PC-3 (cell line): ENCODE measurements at regions not wholly inside any gene's neighbourhood (a gene's known extent, or its start where the extent isn't known, plus 50 kb on each side); places are given as distances from the start of the nearest gene placed in this dataset.

Experiments
- ATAC-seq: fragments of 200-7000 bp; cut with Tn5 transposase; 2 replicates; pipeline ENCODE4 v1.9.1; 2020; ENCODE audit warnings: mild to moderate bottlenecking, moderate library complexity
- BruUV-seq: library from RNA; stranded (reverse); fragments of 400-500 nt; replicated peaks from 2 replicates; lab custom pipeline; 2021; lab: Mats Ljungman, UMichigan
- CTCF ChIA-PET: fragments of 300-600 bp; sonication (Branson Sonifier 250); formaldehyde crosslinking; loops from one replicate; lab custom pipeline; 2022; ENCODE audit warnings: antibody characterized with exemption; lab: Charles Lee
- POLR2A ChIA-PET: fragments of 300-600 bp; sonication (Branson Sonifier 250); formaldehyde crosslinking; loops from one replicate; lab custom pipeline; 2022; ENCODE audit warnings: antibody characterized with exemption; ENCODE audit not compliant: unreplicated experiment; lab: Charles Lee
- DNase-seq: peaks from one replicate; pipeline ENCODE4 v3.0.0-alpha.2; 2015
- H2AFZ ChIP-seq: fragments of 300-600 bp; sonication (generic); 2 replicates; pipeline ENCODE4 v1.6.0; 2016; ENCODE audit warnings: antibody characterized with exemption, low read length
- H3F3A ChIP-seq: fragments of 300-600 bp; sonication (generic); one replicate; pipeline ENCODE4 v1.6.0; 2017; ENCODE audit warnings: antibody characterized with exemption, low read length, control low read depth, mild to moderate bottlenecking; ENCODE audit not compliant: unreplicated experiment
- H3K27ac ChIP-seq: fragments of 300-600 bp; sonication (generic); 2 replicates; pipeline ENCODE4 v1.5.1; 2016; ENCODE audit warnings: mild to moderate bottlenecking, low read length
- H3K27me3 ChIP-seq: fragments of 300-600 bp; sonication (generic); 2 replicates; pipeline ENCODE4 v1.6.1; 2016; ENCODE audit warnings: low read length, mixed read lengths
- H3K36me3 ChIP-seq: fragments of 300-600 bp; sonication (generic); 2 replicates; pipeline ENCODE4 v1.6.1; 2016; ENCODE audit warnings: low read depth, mixed run types, low read length, mixed read lengths
- H3K4me1 ChIP-seq: fragments of 300-600 bp; sonication (generic); 2 replicates; pipeline ENCODE4 v1.5.1; 2016; ENCODE audit warnings: low read length; ENCODE audit not compliant: insufficient read depth
- H3K4me2 ChIP-seq: fragments of 300-600 bp; sonication (generic); 2 replicates; pipeline ENCODE4 v1.6.0; 2016; ENCODE audit warnings: low read length
- H3K4me3 ChIP-seq: fragments of 300-600 bp; sonication (generic); 2 replicates; pipeline ENCODE4 v1.5.1; 2016; ENCODE audit warnings: mild to moderate bottlenecking, low read length, mixed read lengths
- H3K79me2 ChIP-seq: fragments of 300-600 bp; sonication (generic); 2 replicates; pipeline ENCODE4 v1.6.1; 2017; ENCODE audit warnings: low read length, mixed read lengths
- H3K9ac ChIP-seq: fragments of 300-600 bp; sonication (generic); 2 replicates; pipeline ENCODE4 v1.6.0; 2016; ENCODE audit warnings: mild to moderate bottlenecking, low read length
- H3K9me2 ChIP-seq: fragments of 300-600 bp; sonication (generic); replicated peaks from 2 replicates; pipeline ENCODE4 v1.6.1; 2016; ENCODE audit warnings: mixed run types, low read length, mixed read lengths
- H3K9me3 ChIP-seq: fragments of 300-600 bp; sonication (generic); 2 replicates; pipeline ENCODE4 v1.6.1; 2016; ENCODE audit warnings: low read length, mixed read lengths
- H4K20me1 ChIP-seq: fragments of 300-600 bp; sonication (generic); 2 replicates; pipeline ENCODE4 v1.6.1; 2016; ENCODE audit warnings: low read length, mixed read lengths
- CTCF ChIP-seq: fragments of 300-600 bp; sonication (generic); conservative IDR thresholded peaks from 2 replicates; pipeline ENCODE4 v1.5.1; 2017; ENCODE audit warnings: antibody characterized with exemption, low read depth, mild to moderate bottlenecking, low read length
- EZH2 ChIP-seq: fragments of 300-600 bp; sonication (generic); IDR thresholded peaks from one replicate; pipeline ENCODE4 v1.6.1; 2017; ENCODE audit warnings: antibody characterized with exemption, mild to moderate bottlenecking, low read length; ENCODE audit not compliant: unreplicated experiment
- EZH2phosphoT487 ChIP-seq: fragments of 300-600 bp; sonication (generic); IDR thresholded peaks from 2 replicates; pipeline ENCODE4 v1.6.1; 2018; ENCODE audit warnings: mild to moderate bottlenecking, antibody characterized with exemption, low read length, borderline replicate concordance
- intact Hi-C: fragments of 100-400 bp; cut with micrococcal nuclease; formaldehyde crosslinking; loops from 2 replicates; pipeline ENCODE4 v1.9.0; 2023

- intact Hi-C loops: no loop called here
- Histone ChIP-seq H3K27me3 (no peaks in the 10 kb centered on the region), H3K27ac (no peak overlapping the region), H2AFZ (no peak overlapping the region), H3K9ac (no peak overlapping the region), H4K20me1 (no peaks in the 10 kb centered on the region), H3K36me3 (no peaks in the 10 kb centered on the region), H3K4me2 (no peak overlapping the region), H3K4me1 (peaks cover 9% of the 10 kb centered on the region), H3F3A (no peaks in the 10 kb centered on the region), H3K9me2 (no peaks in the 10 kb centered on the region), H3K79me2 (no peaks in the 10 kb centered on the region), H3K4me3 (no peak overlapping the region), H3K9me3 (no peaks in the 10 kb centered on the region)
- POLR2A ChIA-PET: no interaction called here
- DNase-seq: no peak
- CTCF ChIA-PET: no interaction called here
- TF ChIP-seq EZH2 (no peak), CTCF (no peak), EZH2phosphoT487 (no peak)
- BruUV-seq: no TSS peak
- no peak for ATAC-seq
Measured at GRCh38 chr20:10953437-10953836, 279.6 kb upstream of the JAG1 start.

- H3K9me2 ChIP-seq: no peaks in the 10 kb centered on the region
- BruUV-seq: no TSS peak
Measured at GRCh38 chr20:10954137-10954840, 280.5 kb upstream of the JAG1 start.

More at GRCh38 chr20:10954137-10954840, 280.5 kb upstream of the JAG1 start:
- H3K4me1 ChIP-seq: peaks cover 9% of the 10 kb centered on the region
- H3K4me2 ChIP-seq: no peak overlapping the region
- H3K9me3 ChIP-seq: no peaks in the 10 kb centered on the region
- DNase-seq (peak; percentile 65), ATAC-seq (peak; percentile 54)
- H3K27me3 ChIP-seq: no peaks in the 10 kb centered on the region
- CTCF ChIA-PET: no interaction called here
- H3K4me3 ChIP-seq: no peak overlapping the region
- intact Hi-C loops: no loop called here
- no peaks in the 10 kb centered on the region for H3K36me3 ChIP-seq
- H3F3A ChIP-seq: no peaks in the 10 kb centered on the region
- no peak overlapping the region for H3K9ac ChIP-seq
- no peaks in the 10 kb centered on the region for H4K20me1 ChIP-seq
- POLR2A ChIA-PET: no interaction called here
- no peaks in the 10 kb centered on the region for H3K79me2 ChIP-seq
- no peak overlapping the region for H3K27ac ChIP-seq
- TF ChIP-seq EZH2 (no peak), CTCF (no peak), EZH2phosphoT487 (no peak)
- peak overlapping the region; percentile 64 for H2AFZ ChIP-seq
